SK-N-SH treated with all-trans-retinoic acid at 6 μM for 48 hours (cell line): ENCODE measurements at regions not wholly inside any gene's neighbourhood (a gene's known extent, or its start where the extent isn't known, plus 50 kb on each side); places are given as distances from the start of the nearest gene placed in this dataset.

Experiments used
- ATAC-seq: fragments of 200-7000 bp; cut with Tn5 transposase; 3 replicates; pipeline ENCODE4 v1.9.1; 2020; ENCODE audit warnings: mild to moderate bottlenecking, moderate library complexity
- ARNTL ChIP-seq: fragments of 450-650 bp; formaldehyde crosslinking; IDR thresholded peaks from 2 replicates; pipeline ENCODE4 v1.5.0; 2020; ENCODE audit warnings: low read depth, mild to moderate bottlenecking, moderate library complexity, borderline replicate concordance
- BACH2 ChIP-seq: fragments of 250-450 bp; sonication (Bioruptor Pico); IDR thresholded peaks from 2 replicates; pipeline ENCODE4 v1.9.0; 2021; ENCODE audit warnings: mild to moderate bottlenecking, borderline replicate concordance
- CREB5 ChIP-seq: fragments of 250-450 bp; sonication (Bioruptor Pico); IDR thresholded peaks from 2 replicates; pipeline ENCODE4 v1.5.1; 2020; ENCODE audit warnings: low read depth, mild to moderate bottlenecking, moderate library complexity
- CSDC2 ChIP-seq: fragments of 250-450 bp; sonication (Bioruptor Pico); IDR thresholded peaks from 2 replicates; pipeline ENCODE4 v1.5.0; 2020; ENCODE audit warnings: mild to moderate bottlenecking, moderate library complexity
- CSRNP3 ChIP-seq: fragments of 250-450 bp; sonication (Bioruptor Pico); IDR thresholded peaks from 2 replicates; pipeline ENCODE4 v1.5.1; 2021; ENCODE audit warnings: mild to moderate bottlenecking, moderate library complexity
- ESRRG ChIP-seq: fragments of 250-450 bp; sonication (Bioruptor Pico); IDR thresholded peaks from 2 replicates; pipeline ENCODE4 v1.6.1; 2021; ENCODE audit warnings: mild to moderate bottlenecking
- GLIS3 ChIP-seq: fragments of 250-450 bp; sonication (Bioruptor Pico); IDR thresholded peaks from 2 replicates; pipeline ENCODE4 v1.5.0; 2020; ENCODE audit warnings: mild to moderate bottlenecking, moderate library complexity
- ISL1 ChIP-seq: fragments of 250-450 bp; sonication (Bioruptor Pico); IDR thresholded peaks from 2 replicates; pipeline ENCODE4 v2.1.2; 2022; ENCODE audit warnings: mild to moderate bottlenecking, moderate library complexity
- OSR1 ChIP-seq: fragments of 250-450 bp; sonication (Bioruptor Pico); IDR thresholded peaks from 2 replicates; pipeline ENCODE4 v1.8.0; 2022; ENCODE audit warnings: moderate library complexity, mild to moderate bottlenecking, inconsistent platforms
- PATZ1 ChIP-seq: fragments of 250-450 bp; sonication (Bioruptor Pico); IDR thresholded peaks from 2 replicates; pipeline ENCODE4 v1.8.0; 2020; ENCODE audit warnings: mild to moderate bottlenecking, moderate library complexity, borderline replicate concordance
- PPARA ChIP-seq: fragments of 250-450 bp; sonication (Bioruptor Pico); IDR thresholded peaks from 2 replicates; pipeline ENCODE4 v1.5.0; 2020; ENCODE audit warnings: mild to moderate bottlenecking, borderline replicate concordance
- RARB ChIP-seq: fragments of 250-450 bp; sonication (Bioruptor Pico); IDR thresholded peaks from 2 replicates; pipeline ENCODE4 v1.8.0; 2021; ENCODE audit warnings: mild to moderate bottlenecking, moderate library complexity
- SNAI2 ChIP-seq: fragments of 250-450 bp; sonication (Bioruptor Pico); IDR thresholded peaks from 2 replicates; pipeline ENCODE4 v1.5.0; 2020; ENCODE audit warnings: mild to moderate bottlenecking, moderate library complexity
- TCF4 ChIP-seq: fragments of 250-450 bp; sonication (Bioruptor Pico); IDR thresholded peaks from 2 replicates; pipeline ENCODE4 v1.8.0; 2021; ENCODE audit warnings: mild to moderate bottlenecking, moderate library complexity, borderline replicate concordance
- TOX ChIP-seq: fragments of 250-450 bp; sonication (Bioruptor Pico); IDR thresholded peaks from 2 replicates; pipeline ENCODE4 v1.8.0; 2021; ENCODE audit warnings: mild to moderate bottlenecking, moderate library complexity, borderline replicate concordance
- TSHZ2 ChIP-seq: fragments of 250-450 bp; sonication (Bioruptor Pico); IDR thresholded peaks from 2 replicates; pipeline ENCODE4 v1.5.0; 2020; ENCODE audit warnings: mild to moderate bottlenecking, moderate library complexity
- ZC3H10 ChIP-seq: fragments of 250-450 bp; sonication (Bioruptor Pico); IDR thresholded peaks from 2 replicates; pipeline ENCODE4 v1.5.1; 2021; ENCODE audit warnings: mild to moderate bottlenecking, moderate library complexity
- ZFP30 ChIP-seq: fragments of 450-650 bp; formaldehyde crosslinking; IDR thresholded peaks from 2 replicates; pipeline ENCODE4 v1.5.0; 2022; ENCODE audit warnings: mild to moderate bottlenecking, moderate library complexity
- ZNF565 ChIP-seq: fragments of 450-650 bp; formaldehyde crosslinking; conservative IDR thresholded peaks from 2 replicates; pipeline ENCODE4 v1.5.0; 2020; ENCODE audit warnings: low read depth, mild to moderate bottlenecking, moderate library complexity
- ZNF70 ChIP-seq: fragments of 450-650 bp; formaldehyde crosslinking; IDR thresholded peaks from 2 replicates; pipeline ENCODE4 v1.5.0; 2020; ENCODE audit warnings: mild to moderate bottlenecking, moderate library complexity
- ZNF8 ChIP-seq: fragments of 450-650 bp; formaldehyde crosslinking; IDR thresholded peaks from 2 replicates; pipeline ENCODE4 v1.5.0; 2020; ENCODE audit warnings: mild to moderate bottlenecking, moderate library complexity
- TF ChIP-seq, protein P1 (sequence below): fragments of 250-450 bp; sonication (Bioruptor Pico); IDR thresholded peaks from 2 replicates; pipeline ENCODE4 v1.8.0; 2021; ENCODE audit warnings: low read depth, mild to moderate bottlenecking, moderate library complexity, borderline replicate concordance

GRCh38 chr19:27705896-27706295 is 1507.1 kb downstream of the UQCRFS1 start:
- no peak for ATAC-seq
- no peak for TF ChIP-seq CSRNP3 (CRISPR knock-in tag)
- TF ChIP-seq ISL1, result no peak
- no peak for TF ChIP-seq CREB5 (CRISPR knock-in tag)
- no peak for TF ChIP-seq CSDC2 (CRISPR knock-in tag)
- TF ChIP-seq, protein P1, sequence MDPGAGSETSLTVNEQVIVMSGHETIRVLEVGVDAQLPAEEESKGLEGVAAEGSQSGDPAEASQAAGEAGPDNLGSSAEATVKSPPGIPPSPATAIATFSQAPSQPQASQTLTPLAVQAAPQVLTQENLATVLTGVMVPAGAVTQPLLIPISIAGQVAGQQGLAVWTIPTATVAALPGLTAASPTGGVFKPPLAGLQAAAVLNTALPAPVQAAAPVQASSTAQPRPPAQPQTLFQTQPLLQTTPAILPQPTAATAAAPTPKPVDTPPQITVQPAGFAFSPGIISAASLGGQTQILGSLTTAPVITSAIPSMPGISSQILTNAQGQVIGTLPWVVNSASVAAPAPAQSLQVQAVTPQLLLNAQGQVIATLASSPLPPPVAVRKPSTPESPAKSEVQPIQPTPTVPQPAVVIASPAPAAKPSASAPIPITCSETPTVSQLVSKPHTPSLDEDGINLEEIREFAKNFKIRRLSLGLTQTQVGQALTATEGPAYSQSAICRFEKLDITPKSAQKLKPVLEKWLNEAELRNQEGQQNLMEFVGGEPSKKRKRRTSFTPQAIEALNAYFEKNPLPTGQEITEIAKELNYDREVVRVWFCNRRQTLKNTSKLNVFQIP (CRISPR knock-in tag), result no peak

GRCh38 chr19:27694361-27695055 is 1518.4 kb downstream of the UQCRFS1 start:
- no peak for ATAC-seq
- TF ChIP-seq ZC3H10 (CRISPR knock-in tag) (no peak), PATZ1 (CRISPR knock-in tag) (no peak), TOX (CRISPR knock-in tag) (no peak), GLIS3 (no peak), ZNF565 (no peak), ZNF8 (CRISPR knock-in tag) (no peak), BACH2 (CRISPR knock-in tag) (no peak), ARNTL (CRISPR knock-in tag) (no peak), PPARA (no peak), OSR1 (CRISPR knock-in tag) (no peak), ZNF70 (CRISPR knock-in tag) (no peak)

GRCh38 chr19:27691991-27692390 is 1521.0 kb downstream of the UQCRFS1 start:
- no peak for ATAC-seq
- no peak for TF ChIP-seq TCF4 (CRISPR knock-in tag)
- no peak for TF ChIP-seq TSHZ2 (CRISPR knock-in tag)
- TF ChIP-seq SNAI2 (CRISPR knock-in tag), result no peak
- no peak for TF ChIP-seq RARB
- TF ChIP-seq ISL1, result no peak
- TF ChIP-seq, protein P1 (CRISPR knock-in tag), result no peak
- no peak for TF ChIP-seq BACH2 (CRISPR knock-in tag)
- no peak for TF ChIP-seq ESRRG (CRISPR knock-in tag)
- no peak for TF ChIP-seq PPARA
- TF ChIP-seq ZNF565, result no peak
- no peak for TF ChIP-seq GLIS3
- TF ChIP-seq ARNTL (CRISPR knock-in tag), result no peak
- no peak for TF ChIP-seq ZFP30 (CRISPR knock-in tag)
- no peak for TF ChIP-seq TOX (CRISPR knock-in tag)
- TF ChIP-seq CSRNP3 (CRISPR knock-in tag), result no peak
- TF ChIP-seq ZNF8 (CRISPR knock-in tag), result no peak
